GM23338 (cell line): ENCODE measurements at regions not wholly inside any gene's neighbourhood (a gene's known extent, or its start where the extent isn't known, plus 50 kb on each side); places are given as distances from the start of the nearest gene placed in this dataset.

Experiments
- ATAC-seq: fragments of 200-7000 bp; cut with Tn5 transposase; 3 replicates; pipeline ENCODE4 v1.9.1; 2020
- DNase-seq: peaks from one replicate; pipeline ENCODE4 v3.0.0-alpha.2; 2015; ENCODE audit warnings: low spot score
- H2AFZ ChIP-seq: fragments of 200-600 bp; sonication (generic); 2 replicates; pipeline ENCODE4 v1.8.0; 2016; ENCODE audit warnings: antibody characterized with exemption, mild to moderate bottlenecking, moderate library complexity
- H3F3A ChIP-seq: fragments of 200-600 bp; sonication (generic); replicated peaks from 2 replicates; pipeline ENCODE4 v1.8.0; 2017; ENCODE audit warnings: antibody characterized with exemption, mixed run types, low read depth
- H3K27ac ChIP-seq: fragments of 200-600 bp; sonication (generic); 2 replicates; pipeline ENCODE4 v1.6.1; 2016; ENCODE audit warnings: low read depth
- H3K27me3 ChIP-seq: fragments of 200-600 bp; sonication (generic); 2 replicates; pipeline ENCODE4 v1.8.0; 2016; ENCODE audit warnings: mild to moderate bottlenecking, mixed run types, moderate library complexity; ENCODE audit not compliant: insufficient read depth
- H3K36me3 ChIP-seq: fragments of 200-600 bp; sonication (generic); 2 replicates; pipeline ENCODE4 v1.8.0; 2016; ENCODE audit warnings: mild to moderate bottlenecking; ENCODE audit not compliant: insufficient read depth
- H3K4me1 ChIP-seq: fragments of 200-600 bp; sonication (generic); 2 replicates; pipeline ENCODE4 v1.8.0; 2016; ENCODE audit warnings: mild to moderate bottlenecking, moderate library complexity; ENCODE audit not compliant: insufficient read depth
- H3K4me2 ChIP-seq: fragments of 200-600 bp; sonication (generic); 2 replicates; pipeline ENCODE4 v1.7.1; 2017; ENCODE audit warnings: mixed run types
- H3K4me3 ChIP-seq: fragments of 200-600 bp; sonication (generic); 2 replicates; pipeline ENCODE4 v1.6.1; 2016; ENCODE audit warnings: mixed run types
- H3K79me2 ChIP-seq: fragments of 200-600 bp; sonication (generic); replicated peaks from 2 replicates; pipeline ENCODE4 v1.8.0; 2017; ENCODE audit warnings: mild to moderate bottlenecking; ENCODE audit not compliant: insufficient read depth
- H3K9me2 ChIP-seq: fragments of 200-600 bp; sonication (generic); 2 replicates; pipeline ENCODE4 v1.8.0; 2017; ENCODE audit not compliant: insufficient read depth
- H4K20me1 ChIP-seq: fragments of 200-600 bp; sonication (generic); replicated peaks from 2 replicates; pipeline ENCODE4 v1.8.0; 2017; ENCODE audit warnings: mild to moderate bottlenecking; ENCODE audit not compliant: insufficient read depth
- H3K27ac Mint-ChIP-seq: 2 replicates; pipeline ENCODE4 v1.8.0; 2020; ENCODE audit warnings: inconsistent platforms, mild to moderate bottlenecking, moderate library complexity, mixed read lengths
- H3K27me3 Mint-ChIP-seq: 3 replicates; pipeline ENCODE4 v1.8.0; 2022; ENCODE audit warnings: low read depth, mild to moderate bottlenecking, moderate library complexity, mixed read lengths, inconsistent platforms; ENCODE audit not compliant: insufficient read depth, poor library complexity
- H3K36me3 Mint-ChIP-seq: 3 replicates; pipeline ENCODE4 v1.8.0; 2021; ENCODE audit warnings: low read depth, mild to moderate bottlenecking, inconsistent platforms, moderate library complexity, mixed read lengths
- H3K4me1 Mint-ChIP-seq: 3 replicates; pipeline ENCODE4 v1.8.0; 2020; ENCODE audit warnings: mild to moderate bottlenecking, inconsistent platforms, mixed read lengths
- H3K4me3 Mint-ChIP-seq: 3 replicates; pipeline ENCODE4 v1.8.0; 2021; ENCODE audit warnings: moderate library complexity, mild to moderate bottlenecking, inconsistent platforms, mixed read lengths
- H3K9me3 Mint-ChIP-seq: 3 replicates; pipeline ENCODE4 v1.8.0; 2020; ENCODE audit warnings: moderate library complexity, mild to moderate bottlenecking, inconsistent platforms, mixed read lengths
- CREB1 ChIP-seq: fragments of 250-450 bp; sonication (Bioruptor Pico); IDR thresholded peaks from 2 replicates; pipeline ENCODE4 v1.5.0; 2020; ENCODE audit warnings: low read depth, mild to moderate bottlenecking, moderate library complexity
- EZH2phosphoT487 ChIP-seq: fragments of 200-600 bp; sonication (generic); IDR thresholded peaks from one replicate; pipeline ENCODE4 v1.8.1; 2018; ENCODE audit warnings: antibody characterized with exemption; ENCODE audit not compliant: unreplicated experiment
- JUNB ChIP-seq: IDR thresholded peaks from one replicate; pipeline ENCODE4 v1.6.1; 2016; ENCODE audit warnings: antibody characterized with exemption; ENCODE audit not compliant: unreplicated experiment
- NANOG ChIP-seq: IDR thresholded peaks from 2 replicates; pipeline ENCODE4 v1.6.1; 2016; ENCODE audit warnings: antibody characterized with exemption, borderline replicate concordance
- STAT1 ChIP-seq: IDR thresholded peaks from one replicate; pipeline ENCODE4 v1.6.1; 2016; ENCODE audit warnings: antibody characterized with exemption; ENCODE audit not compliant: unreplicated experiment
- ZNF331 ChIP-seq: fragments of 250-450 bp; sonication (Bioruptor Pico); IDR thresholded peaks from 2 replicates; pipeline ENCODE4 v1.5.0; 2020; ENCODE audit warnings: low read depth, mild to moderate bottlenecking, moderate library complexity
- TF ChIP-seq, protein P1 (sequence below), 2 experiments: fragments of 200-600 bp in 1 of 2; sonication (generic) in 1 of 2; conservative IDR thresholded peaks; 2 replicates each; pipeline versions ENCODE4 v1.5.1 to v1.6.1; 2016 to 2017; ENCODE audit warnings: antibody characterized with exemption in 2 of 2, low read depth in 2 of 2, mild to moderate bottlenecking in 2 of 2, moderate library complexity in 1 of 2
- TF ChIP-seq, protein P2 (sequence below): IDR thresholded peaks from 2 replicates; pipeline ENCODE4 v1.6.1; 2016; ENCODE audit warnings: antibody characterized with exemption
- TF ChIP-seq, protein P3 (sequence below): fragments of 250-450 bp; sonication (Bioruptor Pico); IDR thresholded peaks from 2 replicates; pipeline ENCODE4 v1.5.0; 2020; ENCODE audit warnings: mild to moderate bottlenecking, moderate library complexity
- TF ChIP-seq, protein P4 (sequence below): IDR thresholded peaks from one replicate; pipeline ENCODE4 v1.6.1; 2018; ENCODE audit warnings: antibody characterized with exemption; ENCODE audit not compliant: unreplicated experiment

DNA sequence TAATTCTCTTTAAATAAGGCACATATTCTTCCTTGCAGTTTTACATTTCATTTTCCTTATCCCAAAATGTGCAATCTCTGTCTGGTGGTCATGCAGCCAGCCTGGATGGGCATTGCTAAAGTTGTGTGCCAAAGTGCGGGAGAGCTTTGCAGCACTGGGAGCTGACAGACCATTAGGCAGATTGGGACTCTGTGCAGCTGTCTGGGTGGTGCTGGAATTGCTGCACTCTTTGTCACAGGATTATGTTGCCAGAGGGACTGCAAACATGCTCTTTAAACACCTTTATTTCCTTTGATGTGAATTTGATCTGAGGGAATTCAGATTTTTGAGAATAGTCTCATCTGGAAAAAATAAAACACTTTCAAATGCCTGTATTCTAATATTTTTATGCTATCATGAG lies 956.2 kb upstream of the DIAPH2 start:
- Mint-ChIP-seq H3K27ac (no peak overlapping the region), H3K36me3 (no peaks in the 10 kb centered on the region), H3K9me3 (no peaks in the 10 kb centered on the region), H3K4me3 (no peak overlapping the region), H3K4me1 (no peaks in the 10 kb centered on the region), H3K27me3 (no peaks in the 10 kb centered on the region)
- H3K79me2 ChIP-seq, result no peaks in the 10 kb centered on the region
- no peaks in the 10 kb centered on the region for H3K27me3 ChIP-seq
- DNase-seq (no peak), ATAC-seq (no peak)
- TF ChIP-seq ZNF331 (CRISPR knock-in tag) (no peak), STAT1 (no peak), CREB1 (CRISPR knock-in tag) (no peak), JUNB (no peak), EZH2phosphoT487 (no peak), NANOG (no peak)
- TF ChIP-seq, protein P1, sequence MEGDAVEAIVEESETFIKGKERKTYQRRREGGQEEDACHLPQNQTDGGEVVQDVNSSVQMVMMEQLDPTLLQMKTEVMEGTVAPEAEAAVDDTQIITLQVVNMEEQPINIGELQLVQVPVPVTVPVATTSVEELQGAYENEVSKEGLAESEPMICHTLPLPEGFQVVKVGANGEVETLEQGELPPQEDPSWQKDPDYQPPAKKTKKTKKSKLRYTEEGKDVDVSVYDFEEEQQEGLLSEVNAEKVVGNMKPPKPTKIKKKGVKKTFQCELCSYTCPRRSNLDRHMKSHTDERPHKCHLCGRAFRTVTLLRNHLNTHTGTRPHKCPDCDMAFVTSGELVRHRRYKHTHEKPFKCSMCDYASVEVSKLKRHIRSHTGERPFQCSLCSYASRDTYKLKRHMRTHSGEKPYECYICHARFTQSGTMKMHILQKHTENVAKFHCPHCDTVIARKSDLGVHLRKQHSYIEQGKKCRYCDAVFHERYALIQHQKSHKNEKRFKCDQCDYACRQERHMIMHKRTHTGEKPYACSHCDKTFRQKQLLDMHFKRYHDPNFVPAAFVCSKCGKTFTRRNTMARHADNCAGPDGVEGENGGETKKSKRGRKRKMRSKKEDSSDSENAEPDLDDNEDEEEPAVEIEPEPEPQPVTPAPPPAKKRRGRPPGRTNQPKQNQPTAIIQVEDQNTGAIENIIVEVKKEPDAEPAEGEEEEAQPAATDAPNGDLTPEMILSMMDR (conservative IDR thresholded peaks at IDR 0.05; ENCODE audit: low read depth in 2 of 2), result no peak
- TF ChIP-seq, protein P2, sequence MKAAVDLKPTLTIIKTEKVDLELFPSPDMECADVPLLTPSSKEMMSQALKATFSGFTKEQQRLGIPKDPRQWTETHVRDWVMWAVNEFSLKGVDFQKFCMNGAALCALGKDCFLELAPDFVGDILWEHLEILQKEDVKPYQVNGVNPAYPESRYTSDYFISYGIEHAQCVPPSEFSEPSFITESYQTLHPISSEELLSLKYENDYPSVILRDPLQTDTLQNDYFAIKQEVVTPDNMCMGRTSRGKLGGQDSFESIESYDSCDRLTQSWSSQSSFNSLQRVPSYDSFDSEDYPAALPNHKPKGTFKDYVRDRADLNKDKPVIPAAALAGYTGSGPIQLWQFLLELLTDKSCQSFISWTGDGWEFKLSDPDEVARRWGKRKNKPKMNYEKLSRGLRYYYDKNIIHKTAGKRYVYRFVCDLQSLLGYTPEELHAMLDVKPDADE, result no peak
- TF ChIP-seq, protein P3, sequence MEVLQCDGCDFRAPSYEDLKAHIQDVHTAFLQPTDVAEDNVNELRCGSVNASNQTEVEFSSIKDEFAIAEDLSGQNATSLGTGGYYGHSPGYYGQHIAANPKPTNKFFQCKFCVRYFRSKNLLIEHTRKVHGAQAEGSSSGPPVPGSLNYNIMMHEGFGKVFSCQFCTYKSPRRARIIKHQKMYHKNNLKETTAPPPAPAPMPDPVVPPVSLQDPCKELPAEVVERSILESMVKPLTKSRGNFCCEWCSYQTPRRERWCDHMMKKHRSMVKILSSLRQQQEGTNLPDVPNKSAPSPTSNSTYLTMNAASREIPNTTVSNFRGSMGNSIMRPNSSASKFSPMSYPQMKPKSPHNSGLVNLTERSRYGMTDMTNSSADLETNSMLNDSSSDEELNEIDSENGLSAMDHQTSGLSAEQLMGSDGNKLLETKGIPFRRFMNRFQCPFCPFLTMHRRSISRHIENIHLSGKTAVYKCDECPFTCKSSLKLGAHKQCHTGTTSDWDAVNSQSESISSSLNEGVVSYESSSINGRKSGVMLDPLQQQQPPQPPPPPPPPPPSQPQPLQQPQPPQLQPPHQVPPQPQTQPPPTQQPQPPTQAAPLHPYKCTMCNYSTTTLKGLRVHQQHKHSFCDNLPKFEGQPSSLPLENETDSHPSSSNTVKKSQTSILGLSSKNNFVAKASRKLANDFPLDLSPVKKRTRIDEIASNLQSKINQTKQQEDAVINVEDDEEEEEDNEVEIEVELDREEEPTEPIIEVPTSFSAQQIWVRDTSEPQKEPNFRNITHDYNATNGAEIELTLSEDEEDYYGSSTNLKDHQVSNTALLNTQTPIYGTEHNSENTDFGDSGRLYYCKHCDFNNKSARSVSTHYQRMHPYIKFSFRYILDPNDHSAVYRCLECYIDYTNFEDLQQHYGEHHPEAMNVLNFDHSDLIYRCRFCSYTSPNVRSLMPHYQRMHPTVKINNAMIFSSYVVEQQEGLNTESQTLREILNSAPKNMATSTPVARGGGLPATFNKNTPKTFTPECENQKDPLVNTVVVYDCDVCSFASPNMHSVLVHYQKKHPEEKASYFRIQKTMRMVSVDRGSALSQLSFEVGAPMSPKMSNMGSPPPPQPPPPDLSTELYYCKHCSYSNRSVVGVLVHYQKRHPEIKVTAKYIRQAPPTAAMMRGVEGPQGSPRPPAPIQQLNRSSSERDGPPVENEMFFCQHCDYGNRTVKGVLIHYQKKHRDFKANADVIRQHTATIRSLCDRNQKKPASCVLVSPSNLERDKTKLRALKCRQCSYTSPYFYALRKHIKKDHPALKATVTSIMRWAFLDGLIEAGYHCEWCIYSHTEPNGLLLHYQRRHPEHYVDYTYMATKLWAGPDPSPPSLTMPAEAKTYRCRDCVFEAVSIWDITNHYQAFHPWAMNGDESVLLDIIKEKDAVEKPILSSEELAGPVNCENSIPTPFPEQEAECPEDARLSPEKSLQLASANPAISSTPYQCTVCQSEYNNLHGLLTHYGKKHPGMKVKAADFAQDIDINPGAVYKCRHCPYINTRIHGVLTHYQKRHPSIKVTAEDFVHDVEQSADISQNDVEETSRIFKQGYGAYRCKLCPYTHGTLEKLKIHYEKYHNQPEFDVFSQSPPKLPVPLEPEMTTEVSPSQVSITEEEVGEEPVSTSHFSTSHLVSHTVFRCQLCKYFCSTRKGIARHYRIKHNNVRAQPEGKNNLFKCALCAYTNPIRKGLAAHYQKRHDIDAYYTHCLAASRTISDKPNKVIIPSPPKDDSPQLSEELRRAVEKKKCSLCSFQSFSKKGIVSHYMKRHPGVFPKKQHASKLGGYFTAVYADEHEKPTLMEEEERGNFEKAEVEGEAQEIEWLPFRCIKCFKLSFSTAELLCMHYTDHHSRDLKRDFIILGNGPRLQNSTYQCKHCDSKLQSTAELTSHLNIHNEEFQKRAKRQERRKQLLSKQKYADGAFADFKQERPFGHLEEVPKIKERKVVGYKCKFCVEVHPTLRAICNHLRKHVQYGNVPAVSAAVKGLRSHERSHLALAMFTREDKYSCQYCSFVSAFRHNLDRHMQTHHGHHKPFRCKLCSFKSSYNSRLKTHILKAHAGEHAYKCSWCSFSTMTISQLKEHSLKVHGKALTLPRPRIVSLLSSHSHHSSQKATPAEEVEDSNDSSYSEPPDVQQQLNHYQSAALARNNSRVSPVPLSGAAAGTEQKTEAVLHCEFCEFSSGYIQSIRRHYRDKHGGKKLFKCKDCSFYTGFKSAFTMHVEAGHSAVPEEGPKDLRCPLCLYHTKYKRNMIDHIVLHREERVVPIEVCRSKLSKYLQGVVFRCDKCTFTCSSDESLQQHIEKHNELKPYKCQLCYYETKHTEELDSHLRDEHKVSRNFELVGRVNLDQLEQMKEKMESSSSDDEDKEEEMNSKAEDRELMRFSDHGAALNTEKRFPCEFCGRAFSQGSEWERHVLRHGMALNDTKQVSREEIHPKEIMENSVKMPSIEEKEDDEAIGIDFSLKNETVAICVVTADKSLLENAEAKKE, result no peak
- TF ChIP-seq, protein P4, sequence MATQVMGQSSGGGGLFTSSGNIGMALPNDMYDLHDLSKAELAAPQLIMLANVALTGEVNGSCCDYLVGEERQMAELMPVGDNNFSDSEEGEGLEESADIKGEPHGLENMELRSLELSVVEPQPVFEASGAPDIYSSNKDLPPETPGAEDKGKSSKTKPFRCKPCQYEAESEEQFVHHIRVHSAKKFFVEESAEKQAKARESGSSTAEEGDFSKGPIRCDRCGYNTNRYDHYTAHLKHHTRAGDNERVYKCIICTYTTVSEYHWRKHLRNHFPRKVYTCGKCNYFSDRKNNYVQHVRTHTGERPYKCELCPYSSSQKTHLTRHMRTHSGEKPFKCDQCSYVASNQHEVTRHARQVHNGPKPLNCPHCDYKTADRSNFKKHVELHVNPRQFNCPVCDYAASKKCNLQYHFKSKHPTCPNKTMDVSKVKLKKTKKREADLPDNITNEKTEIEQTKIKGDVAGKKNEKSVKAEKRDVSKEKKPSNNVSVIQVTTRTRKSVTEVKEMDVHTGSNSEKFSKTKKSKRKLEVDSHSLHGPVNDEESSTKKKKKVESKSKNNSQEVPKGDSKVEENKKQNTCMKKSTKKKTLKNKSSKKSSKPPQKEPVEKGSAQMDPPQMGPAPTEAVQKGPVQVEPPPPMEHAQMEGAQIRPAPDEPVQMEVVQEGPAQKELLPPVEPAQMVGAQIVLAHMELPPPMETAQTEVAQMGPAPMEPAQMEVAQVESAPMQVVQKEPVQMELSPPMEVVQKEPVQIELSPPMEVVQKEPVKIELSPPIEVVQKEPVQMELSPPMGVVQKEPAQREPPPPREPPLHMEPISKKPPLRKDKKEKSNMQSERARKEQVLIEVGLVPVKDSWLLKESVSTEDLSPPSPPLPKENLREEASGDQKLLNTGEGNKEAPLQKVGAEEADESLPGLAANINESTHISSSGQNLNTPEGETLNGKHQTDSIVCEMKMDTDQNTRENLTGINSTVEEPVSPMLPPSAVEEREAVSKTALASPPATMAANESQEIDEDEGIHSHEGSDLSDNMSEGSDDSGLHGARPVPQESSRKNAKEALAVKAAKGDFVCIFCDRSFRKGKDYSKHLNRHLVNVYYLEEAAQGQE, result no peak
- no peak overlapping the region for H3K4me2 ChIP-seq
- no peak overlapping the region for H3K27ac ChIP-seq
- H3F3A ChIP-seq, result no peaks in the 10 kb centered on the region
- H4K20me1 ChIP-seq, result no peaks in the 10 kb centered on the region
- H3K9me2 ChIP-seq, result no peaks in the 10 kb centered on the region
- no peak overlapping the region for H2AFZ ChIP-seq
- no peak overlapping the region for H3K4me3 ChIP-seq
- no peaks in the 10 kb centered on the region for H3K36me3 ChIP-seq
- H3K4me1 ChIP-seq, result no peaks in the 10 kb centered on the region
